COLO668 (cell line): ENCODE measurements at regions not wholly inside any gene's neighbourhood (a gene's known extent, or its start where the extent isn't known, plus 50 kb on each side); places are given as distances from the start of the nearest gene placed in this dataset.
"Not testable (repeated sequence)": the region's sequence is repeated elsewhere in the genome, so short reads cannot be mapped to it uniquely, and the experiment has no call there.

ENCODE experiments used
- DNase-seq: peaks from one replicate; lab custom pipeline; 2025; ENCODE audit not compliant: unreplicated experiment; lab: John Stamatoyannopoulos, UW

DNA sequence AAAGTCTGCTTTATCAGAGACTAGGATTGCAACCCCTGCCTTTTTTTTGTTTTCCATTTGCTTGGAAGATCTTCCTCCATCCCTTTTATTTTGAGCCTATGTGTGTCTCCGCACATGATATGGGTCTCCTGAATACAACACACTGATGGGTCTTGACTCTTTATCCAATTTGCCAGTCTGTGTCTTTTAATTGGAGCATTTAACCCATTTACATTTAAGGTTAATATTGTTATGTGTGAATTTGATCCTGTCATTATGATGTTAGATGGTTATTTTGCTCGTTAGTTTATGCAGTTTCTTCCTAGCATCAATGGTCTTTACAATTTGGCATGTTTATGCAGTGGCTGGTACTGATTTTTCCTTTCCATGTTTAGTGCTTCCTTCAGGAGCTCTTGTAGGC is 84.0 kb upstream of the B3GAT1 start:
- DNase-seq = not testable (repeated sequence)

DNA sequence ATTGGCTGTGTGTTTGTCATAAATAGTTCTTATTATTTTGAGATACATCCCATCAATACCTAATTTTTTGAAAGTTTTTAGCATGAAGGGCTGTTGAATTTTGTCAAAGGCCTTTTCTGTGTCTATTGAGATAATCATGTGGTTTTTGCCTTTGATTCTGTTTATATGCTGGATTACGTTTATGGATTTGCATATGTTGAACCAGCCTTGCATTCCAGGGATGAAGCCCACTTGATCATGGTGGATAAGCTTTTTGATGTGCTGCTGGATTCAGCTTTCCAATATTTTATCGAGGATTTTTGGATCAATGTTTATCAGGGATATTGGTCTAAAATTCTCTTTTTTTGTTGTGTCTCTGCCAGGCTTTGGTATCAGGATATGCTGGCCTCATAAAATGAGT is 82.4 kb upstream of the B3GAT1 start:
- not testable (repeated sequence) for DNase-seq

DNA sequence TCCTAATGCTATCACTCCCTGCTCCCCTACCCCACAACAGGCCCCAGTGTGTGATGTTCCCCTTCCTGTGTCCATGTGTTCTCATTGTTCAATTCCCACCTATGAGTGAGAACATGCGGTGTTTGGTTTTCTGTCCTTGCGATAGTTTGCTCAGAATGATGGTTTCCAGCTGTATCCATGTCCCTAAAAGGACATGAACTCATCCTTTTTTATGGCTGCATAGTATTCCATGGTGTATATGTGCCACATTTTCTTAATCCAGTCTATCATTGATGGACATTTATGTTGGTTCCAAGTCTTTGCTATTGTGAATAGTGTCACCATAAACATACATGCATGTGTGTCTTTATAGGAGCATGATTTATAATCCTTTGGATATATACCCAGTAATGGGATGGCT is 80.4 kb upstream of the B3GAT1 start:
- not testable (repeated sequence) for DNase-seq

- DNase-seq = no peak
Measured at GRCh38 chr11:134489728-134490127, 77.7 kb upstream of the B3GAT1 start.

- no peak for DNase-seq
Measured at GRCh38 chr11:134488913-134489312, 76.9 kb upstream of the B3GAT1 start.

DNA sequence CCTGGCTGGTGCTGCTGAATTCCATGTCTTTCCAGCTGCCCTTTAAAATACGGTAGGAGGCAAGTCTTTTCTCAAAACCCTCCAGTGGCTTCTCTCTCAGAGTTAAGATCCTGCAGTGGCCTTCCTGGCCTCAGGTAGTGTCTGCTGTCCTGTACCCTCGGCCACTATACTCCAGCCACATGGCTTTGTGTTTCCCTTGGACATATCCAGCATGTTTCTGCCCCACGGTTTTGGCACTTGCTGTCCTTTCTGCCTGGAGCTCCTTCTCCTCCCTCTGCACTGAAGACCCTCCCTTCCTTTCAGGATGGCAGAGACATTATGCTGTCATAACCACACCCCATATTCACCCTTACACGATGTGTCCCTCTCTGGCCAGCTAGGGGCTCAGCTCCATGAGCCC is 76.5 kb upstream of the B3GAT1 start:
- no peak for DNase-seq

GRCh38 chr11:134487696-134488095 is 75.7 kb upstream of the B3GAT1 start:
- DNase-seq = no peak

DNA sequence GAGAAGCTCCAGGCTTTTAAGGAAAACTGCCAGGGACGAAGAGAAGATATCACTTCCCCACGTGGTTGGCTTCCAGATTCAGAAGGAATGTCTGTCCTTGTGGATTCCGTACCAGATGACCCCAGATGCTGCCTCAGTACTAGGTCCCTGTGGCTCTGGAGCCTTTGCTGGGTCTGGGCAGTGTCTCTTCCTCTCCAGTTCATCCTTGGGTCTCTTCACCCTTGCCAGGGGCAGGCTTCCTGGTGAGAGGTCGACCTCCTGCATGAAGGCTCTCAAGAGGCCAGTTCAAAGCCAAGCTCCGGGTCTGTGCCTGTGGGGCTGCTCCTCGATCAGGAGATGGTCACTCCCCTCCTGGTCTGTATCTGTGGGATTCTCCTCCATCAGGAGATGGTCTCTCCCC is 74.7 kb upstream of the B3GAT1 start:
- no peak for DNase-seq

DNA sequence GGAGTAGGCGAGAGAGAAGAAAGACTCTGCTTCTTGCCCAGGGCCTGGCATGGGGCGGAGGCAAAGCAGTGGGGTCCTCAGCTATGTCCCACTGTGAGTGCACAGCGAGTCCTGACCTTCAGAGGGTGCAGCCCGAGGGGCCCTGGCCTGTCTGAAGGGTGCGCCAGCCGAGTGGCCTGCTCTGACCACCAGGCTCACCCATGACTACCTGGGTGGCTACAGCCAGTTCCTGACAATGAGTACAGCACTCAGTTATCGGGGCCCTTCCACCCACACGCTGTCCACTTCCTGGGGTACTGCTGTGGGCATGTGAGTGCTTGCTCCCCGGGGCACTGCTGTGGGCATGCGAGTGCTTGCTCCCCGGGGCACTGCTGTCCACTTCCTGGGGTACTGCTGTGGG is 74.1 kb upstream of the B3GAT1 start:
- no peak for DNase-seq

DNA sequence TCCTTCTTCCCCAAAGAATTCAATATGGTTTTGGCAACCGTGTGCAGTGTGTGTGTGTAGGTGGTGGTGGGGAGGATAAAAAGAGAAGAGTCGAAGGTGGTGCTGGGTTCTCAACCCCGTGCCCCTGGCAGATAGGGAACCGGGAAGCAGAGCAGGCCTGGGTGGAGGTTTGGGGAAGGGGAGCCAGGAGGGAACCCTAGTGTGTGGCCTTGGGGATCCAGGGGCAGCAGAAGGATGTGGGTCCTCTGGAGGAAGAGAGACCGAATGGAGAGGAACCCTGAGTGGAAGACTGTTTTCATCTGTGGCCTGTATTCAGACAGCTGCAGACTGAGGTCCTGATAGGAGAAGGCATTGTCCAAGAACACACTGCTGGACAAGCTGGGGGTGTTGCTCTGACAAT is 73.3 kb upstream of the B3GAT1 start:
- no peak for DNase-seq

GRCh38 chr11:134483857-134484256 is 71.8 kb upstream of the B3GAT1 start:
- DNase-seq = no peak

- no peak for DNase-seq
Measured at GRCh38 chr11:134483291-134483690, 71.2 kb upstream of the B3GAT1 start.

- no peak for DNase-seq
Measured at GRCh38 chr11:134482865-134483264, 70.8 kb upstream of the B3GAT1 start.

DNA sequence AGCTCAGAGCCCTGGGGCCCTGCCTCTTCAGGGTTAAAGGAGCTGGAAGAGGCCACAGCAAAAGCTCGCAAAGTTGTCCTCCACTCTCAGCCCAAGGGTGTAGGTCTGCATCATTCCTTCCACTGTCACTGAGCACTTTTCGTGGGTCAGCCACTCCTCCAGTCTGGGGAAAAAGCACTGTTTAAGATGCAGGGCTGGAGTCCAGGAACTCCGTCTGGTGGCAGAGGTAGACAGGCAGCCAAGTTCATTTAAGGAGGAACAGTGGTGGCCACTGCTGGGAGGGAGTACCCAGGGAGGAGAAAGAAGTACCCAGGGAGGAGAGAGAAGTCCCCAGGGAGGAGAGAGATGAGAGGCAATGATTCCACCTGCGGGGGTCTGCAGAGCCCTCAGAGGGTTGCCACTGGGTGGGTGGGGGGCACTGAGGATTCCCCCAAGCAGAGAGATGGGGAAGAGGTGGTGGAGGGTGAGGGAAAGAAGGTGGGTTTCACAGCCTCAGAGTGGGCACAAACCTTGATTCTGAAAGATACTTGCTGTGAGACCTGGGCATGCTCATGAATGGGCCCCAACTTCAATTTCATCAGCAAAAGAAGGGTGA is 70.0 kb upstream of the B3GAT1 start:
- no peak for DNase-seq

GRCh38 chr11:134481135-134481534 is 69.1 kb upstream of the B3GAT1 start:
- no peak for DNase-seq

- DNase-seq = no peak
Measured at GRCh38 chr11:134480136-134480712, 68.2 kb upstream of the B3GAT1 start.

GRCh38 chr11:134479206-134480135 is 67.4 kb upstream of the B3GAT1 start:
- DNase-seq = no peak

DNA sequence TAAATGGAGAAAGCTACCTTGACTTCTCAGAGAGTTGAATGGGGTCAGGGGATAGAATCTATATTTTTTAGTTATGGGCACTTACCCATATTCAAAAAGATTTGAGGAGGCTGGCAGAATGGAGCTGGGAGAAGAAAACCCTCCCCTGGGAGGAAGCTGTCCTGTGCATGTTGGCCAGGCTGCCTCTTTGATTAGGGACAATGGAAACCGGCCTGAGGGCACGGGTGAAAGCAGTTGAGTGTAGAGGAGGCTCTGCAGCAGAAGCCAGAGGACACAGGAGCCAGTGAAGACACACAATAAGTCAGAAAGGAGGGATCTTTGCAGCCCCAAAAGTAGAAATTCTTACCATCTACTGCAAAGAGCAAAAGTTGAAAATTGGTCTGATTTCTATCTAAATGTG is 66.6 kb upstream of the B3GAT1 start:
- no peak for DNase-seq

DNA sequence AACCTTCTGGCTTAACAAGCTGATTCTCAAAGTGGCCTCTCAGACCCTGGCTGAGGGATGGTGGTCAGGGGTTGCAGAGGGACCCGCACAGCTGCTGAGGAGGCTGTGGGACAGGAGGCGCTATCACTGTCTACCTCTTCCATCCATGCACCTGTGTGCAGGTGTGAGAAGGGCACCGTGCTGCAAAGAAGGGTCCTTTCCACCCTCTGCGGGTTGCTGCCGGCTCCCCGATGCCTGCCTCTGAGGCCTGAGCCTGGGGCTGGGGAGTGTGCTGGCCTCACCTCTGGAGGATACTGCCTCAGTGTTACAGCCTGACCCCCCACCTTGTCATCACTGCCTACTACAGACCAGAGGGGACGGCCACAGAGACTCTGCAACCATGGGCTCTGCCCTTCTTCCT is 66.1 kb upstream of the B3GAT1 start:
- DNase-seq = no peak

GRCh38 chr11:134477486-134477885 is 65.4 kb upstream of the B3GAT1 start:
- DNase-seq = no peak

- no peak for DNase-seq
Measured at GRCh38 chr11:134476435-134477021, 64.5 kb upstream of the B3GAT1 start.

- DNase-seq = no peak
Measured at GRCh38 chr11:134475951-134476350, 63.9 kb upstream of the B3GAT1 start.
